Colonic mucosa (tissue), 4 donors: ENCODE measurements at regions not wholly inside any gene's neighbourhood (a gene's known extent, or its start where the extent isn't known, plus 50 kb on each side); places are given as distances from the start of the nearest gene placed in this dataset.

Source experiments
- DNase-seq: peaks from one replicate; pipeline ENCODE4 v3.0.0-alpha.2; 2020
- H3K27ac ChIP-seq: fragments of 200-600 bp; one replicate; pipeline ENCODE4 v1.8.0; 2021
- H3K27me3 ChIP-seq: fragments of 200-600 bp; one replicate; pipeline ENCODE4 v1.8.0; 2021
- H3K36me3 ChIP-seq: fragments of 200-600 bp; one replicate; pipeline ENCODE4 v1.8.0; 2021
- H3K4me1 ChIP-seq: fragments of 200-600 bp; one replicate; pipeline ENCODE4 v1.8.0; 2021; ENCODE audit warnings: mild to moderate bottlenecking
- H3K4me3 ChIP-seq: fragments of 200-600 bp; one replicate; pipeline ENCODE4 v1.8.0; 2021
- H3K9ac ChIP-seq, 2 donors: one replicate each; pipeline ENCODE4 v1.7.0; 2013; ENCODE audit warnings: control low read depth in 2 of 2, low read depth in 2 of 2, low read length in 2 of 2
- H3K9me3 ChIP-seq: fragments of 200-600 bp; one replicate; pipeline ENCODE4 v1.8.0; 2021
- intact Hi-C: fragments of 100-400 bp; cut with DNase I; formaldehyde crosslinking; loops from one replicate; pipeline ENCODE4 v1.14.1; 2022
- TF ChIP-seq, protein P1 (sequence below): fragments of 200-600 bp; IDR thresholded peaks from one replicate; pipeline ENCODE4 v1.8.0; 2022; ENCODE audit warnings: antibody characterized with exemption, mild to moderate bottlenecking
- donor health status: healthy.
- donor health status: DM: no; HTN: no; CAD: no.
- donor health status: DM: no; HTN: no; CAD: no.

DNA sequence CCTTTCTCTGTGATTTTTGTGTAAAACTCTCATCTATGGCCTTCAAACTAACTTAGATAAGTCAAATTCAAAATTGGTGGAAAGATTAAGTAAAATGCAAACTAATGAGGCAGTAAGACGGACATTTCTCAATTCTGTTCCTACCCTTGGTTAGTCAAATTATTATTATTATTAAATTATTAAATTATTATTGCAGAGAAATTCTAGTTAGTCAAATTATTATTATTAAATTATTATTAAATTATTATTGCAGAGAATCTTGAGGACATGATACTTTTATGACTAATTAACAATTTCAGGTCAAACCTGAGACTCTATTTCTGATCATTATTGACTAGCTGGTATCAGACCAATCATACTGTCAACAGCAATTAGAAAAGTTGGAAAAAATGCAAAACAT lies 845.0 kb upstream of the NECTIN3 start:
- H3K27me3 ChIP-seq, result no peaks in the 10 kb centered on the region
- intact Hi-C loops, result no loop called here
- H3K36me3 ChIP-seq, result no peaks in the 10 kb centered on the region
- no peak for DNase-seq
- no peak overlapping the region for H3K9ac ChIP-seq
- no peaks in the 10 kb centered on the region for H3K9me3 ChIP-seq
- no peak overlapping the region for H3K4me3 ChIP-seq
- H3K27ac ChIP-seq, result no peak overlapping the region
- no peaks in the 10 kb centered on the region for H3K4me1 ChIP-seq
- TF ChIP-seq, protein P1, sequence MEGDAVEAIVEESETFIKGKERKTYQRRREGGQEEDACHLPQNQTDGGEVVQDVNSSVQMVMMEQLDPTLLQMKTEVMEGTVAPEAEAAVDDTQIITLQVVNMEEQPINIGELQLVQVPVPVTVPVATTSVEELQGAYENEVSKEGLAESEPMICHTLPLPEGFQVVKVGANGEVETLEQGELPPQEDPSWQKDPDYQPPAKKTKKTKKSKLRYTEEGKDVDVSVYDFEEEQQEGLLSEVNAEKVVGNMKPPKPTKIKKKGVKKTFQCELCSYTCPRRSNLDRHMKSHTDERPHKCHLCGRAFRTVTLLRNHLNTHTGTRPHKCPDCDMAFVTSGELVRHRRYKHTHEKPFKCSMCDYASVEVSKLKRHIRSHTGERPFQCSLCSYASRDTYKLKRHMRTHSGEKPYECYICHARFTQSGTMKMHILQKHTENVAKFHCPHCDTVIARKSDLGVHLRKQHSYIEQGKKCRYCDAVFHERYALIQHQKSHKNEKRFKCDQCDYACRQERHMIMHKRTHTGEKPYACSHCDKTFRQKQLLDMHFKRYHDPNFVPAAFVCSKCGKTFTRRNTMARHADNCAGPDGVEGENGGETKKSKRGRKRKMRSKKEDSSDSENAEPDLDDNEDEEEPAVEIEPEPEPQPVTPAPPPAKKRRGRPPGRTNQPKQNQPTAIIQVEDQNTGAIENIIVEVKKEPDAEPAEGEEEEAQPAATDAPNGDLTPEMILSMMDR, result no peak

DNA sequence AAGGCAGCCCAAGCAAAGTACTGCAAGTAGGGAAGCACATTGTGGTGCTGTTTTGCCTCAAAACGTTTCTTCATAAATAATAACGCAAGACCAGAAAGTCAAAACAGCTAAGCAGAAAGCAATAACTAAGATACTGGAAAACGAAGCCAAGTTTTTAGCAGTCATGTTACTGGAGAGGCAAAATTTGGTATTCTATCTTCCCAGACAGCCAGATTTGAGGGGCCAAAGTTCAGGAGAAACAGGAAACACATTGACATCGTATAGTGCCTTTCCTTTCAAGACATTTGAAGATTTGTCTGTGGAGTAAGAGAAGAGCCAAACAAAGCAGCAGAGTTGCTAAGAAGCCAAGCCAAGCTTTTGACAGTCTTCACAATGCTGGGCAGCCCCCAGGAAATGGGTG lies 843.6 kb upstream of the NECTIN3 start:
- Histone ChIP-seq H3K9me3 (no peaks in the 10 kb centered on the region), H3K4me3 (no peak overlapping the region), H3K9ac (no peak overlapping the region), H3K27me3 (no peaks in the 10 kb centered on the region), H3K4me1 (no peaks in the 10 kb centered on the region), H3K36me3 (no peaks in the 10 kb centered on the region), H3K27ac (no peak overlapping the region)
- intact Hi-C loops, result no loop called here
- TF ChIP-seq, protein P1, result no peak
- DNase-seq, result no peak

DNA sequence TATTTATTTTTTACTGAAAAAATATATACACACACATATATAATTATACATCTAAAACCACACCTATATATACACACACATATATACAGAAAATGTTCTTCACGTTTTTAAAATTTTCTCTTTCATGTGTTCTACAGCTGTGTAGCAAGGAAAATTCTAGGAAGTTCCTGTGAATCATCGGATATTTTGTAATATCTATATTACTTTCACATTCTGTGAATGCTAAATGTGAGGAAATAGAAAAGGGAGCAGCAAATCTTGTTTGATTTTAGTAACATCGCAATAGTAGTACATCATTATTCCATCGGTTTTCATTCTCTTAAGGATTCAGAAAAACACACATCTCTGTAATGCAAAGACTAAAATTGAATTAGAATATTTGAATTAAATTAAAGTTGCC lies 836.8 kb upstream of the NECTIN3 start:
- Histone ChIP-seq H3K27me3 (no peaks in the 10 kb centered on the region), H3K9me3 (no peaks in the 10 kb centered on the region), H3K27ac (no peak overlapping the region), H3K4me3 (no peak overlapping the region), H3K9ac (no peak overlapping the region), H3K4me1 (no peaks in the 10 kb centered on the region), H3K36me3 (no peaks in the 10 kb centered on the region)
- intact Hi-C loops, result no loop called here
- TF ChIP-seq, protein P1, result no peak
- DNase-seq, result no peak

DNA sequence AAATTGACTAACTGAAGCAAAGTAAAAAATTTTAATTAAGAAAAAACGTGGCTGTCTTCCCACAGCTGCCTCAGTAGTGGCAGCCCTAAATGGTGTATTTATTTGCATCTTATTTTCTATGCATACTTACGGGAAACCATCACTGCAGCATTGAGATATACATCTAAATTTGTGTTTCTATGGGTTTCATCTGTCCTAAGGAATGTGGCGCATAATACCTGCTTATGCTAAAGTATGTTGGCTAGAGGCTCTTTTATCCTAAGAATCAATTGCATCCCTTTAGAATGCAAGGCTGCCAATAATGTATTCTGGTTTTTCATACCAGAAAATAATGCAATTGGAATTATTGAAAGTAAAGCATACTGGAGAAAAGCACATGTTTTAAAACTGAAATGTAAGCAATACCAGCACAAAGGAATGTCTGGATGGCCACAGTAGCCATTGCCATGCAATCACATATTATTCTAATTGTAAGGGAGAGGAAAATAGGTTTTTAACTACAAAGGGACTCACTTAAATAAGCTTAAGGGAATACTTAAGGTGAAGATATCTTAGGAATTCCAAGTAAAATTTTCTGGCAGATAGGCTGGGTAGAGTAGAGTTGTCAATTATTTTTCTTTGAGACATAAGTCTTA lies 834.5 kb upstream of the NECTIN3 start:
- Histone ChIP-seq H3K36me3 (no peaks in the 10 kb centered on the region), H3K9me3 (no peaks in the 10 kb centered on the region), H3K27ac (no peak overlapping the region), H3K4me3 (no peak overlapping the region), H3K4me1 (no peaks in the 10 kb centered on the region), H3K27me3 (no peaks in the 10 kb centered on the region), H3K9ac (no peak overlapping the region)
- intact Hi-C loops, result no loop called here
- TF ChIP-seq, protein P1, result no peak
- DNase-seq, result no peak

DNA sequence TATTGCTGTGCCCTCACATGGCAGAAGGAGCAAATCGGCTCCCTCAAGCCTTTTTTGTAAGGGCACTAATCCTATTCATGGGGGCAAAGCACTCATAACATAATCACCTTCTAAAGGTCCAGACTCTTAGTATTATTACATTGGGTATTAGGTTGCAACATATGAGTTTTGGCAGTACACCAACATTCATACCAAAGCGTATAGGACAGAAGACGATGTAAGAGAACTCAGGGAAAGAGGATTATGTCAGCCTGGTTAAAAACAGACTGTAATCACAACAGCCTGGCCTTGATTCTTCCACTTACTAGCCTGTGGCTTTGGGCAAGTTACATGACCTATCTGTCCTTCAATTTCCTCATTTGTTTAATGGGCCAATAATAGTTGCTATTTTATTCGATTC lies 828.5 kb upstream of the NECTIN3 start:
- no peak overlapping the region for H3K4me3 ChIP-seq
- no peaks in the 10 kb centered on the region for H3K9me3 ChIP-seq
- no peaks in the 10 kb centered on the region for H3K27me3 ChIP-seq
- intact Hi-C loops, result no loop called here
- H3K9ac ChIP-seq, result no peak overlapping the region
- H3K36me3 ChIP-seq, result no peaks in the 10 kb centered on the region
- DNase-seq, result no peak
- no peak overlapping the region for H3K27ac ChIP-seq
- H3K4me1 ChIP-seq, result no peaks in the 10 kb centered on the region
- TF ChIP-seq, protein P1, result no peak
